ENCODE measurements at regions not wholly inside any gene's neighbourhood (a gene's known extent, or its start where the extent isn't known, plus 50 kb on each side); places are given as distances from the start of the nearest gene placed in this dataset.

DNA sequence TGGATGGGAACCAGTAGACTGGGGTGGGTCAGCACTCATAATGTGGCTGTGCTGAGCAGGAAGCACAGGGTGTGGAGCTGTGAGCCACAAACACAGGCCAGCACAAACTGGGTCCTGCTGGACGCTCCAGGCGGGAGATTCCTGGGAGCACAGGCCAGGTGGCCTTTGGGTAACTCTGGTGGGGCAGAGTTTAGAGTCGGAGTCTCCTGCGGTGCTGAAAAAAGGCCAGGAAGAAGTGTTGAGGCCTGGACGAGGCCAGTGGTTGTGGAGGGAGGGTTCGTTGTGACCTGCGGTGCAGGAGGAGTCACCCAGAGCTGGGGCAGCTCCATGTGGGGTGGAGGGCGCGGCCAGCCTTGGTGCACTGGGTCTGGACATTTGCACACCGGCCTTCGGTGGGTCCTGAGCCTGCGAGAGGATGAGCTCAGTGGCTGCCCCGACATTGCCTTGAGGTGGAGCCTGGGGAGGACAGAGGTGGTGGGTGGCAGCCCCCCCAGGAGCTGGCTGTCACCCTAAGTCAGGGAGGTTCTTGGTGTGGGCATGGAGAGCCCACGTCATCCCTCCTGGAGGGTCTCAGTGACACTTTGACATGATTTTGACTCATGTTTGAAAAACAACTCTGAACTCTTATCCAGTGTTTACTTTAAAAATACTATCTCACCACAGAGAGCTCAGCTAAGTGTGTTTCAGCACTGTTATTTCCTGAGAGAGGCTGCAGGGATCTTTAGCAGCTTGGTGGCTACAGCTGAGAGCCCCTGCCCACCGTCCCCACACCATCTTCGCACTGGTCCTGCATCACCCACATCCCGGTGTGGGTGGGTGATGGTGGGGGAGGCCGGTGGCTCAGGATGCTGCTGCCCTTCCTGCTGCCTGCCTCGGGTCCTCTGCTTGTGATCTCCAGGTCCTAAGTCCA lies 98.7 kb downstream of the NPIPB11 start:
- TF ChIP-seq, protein P1, sequence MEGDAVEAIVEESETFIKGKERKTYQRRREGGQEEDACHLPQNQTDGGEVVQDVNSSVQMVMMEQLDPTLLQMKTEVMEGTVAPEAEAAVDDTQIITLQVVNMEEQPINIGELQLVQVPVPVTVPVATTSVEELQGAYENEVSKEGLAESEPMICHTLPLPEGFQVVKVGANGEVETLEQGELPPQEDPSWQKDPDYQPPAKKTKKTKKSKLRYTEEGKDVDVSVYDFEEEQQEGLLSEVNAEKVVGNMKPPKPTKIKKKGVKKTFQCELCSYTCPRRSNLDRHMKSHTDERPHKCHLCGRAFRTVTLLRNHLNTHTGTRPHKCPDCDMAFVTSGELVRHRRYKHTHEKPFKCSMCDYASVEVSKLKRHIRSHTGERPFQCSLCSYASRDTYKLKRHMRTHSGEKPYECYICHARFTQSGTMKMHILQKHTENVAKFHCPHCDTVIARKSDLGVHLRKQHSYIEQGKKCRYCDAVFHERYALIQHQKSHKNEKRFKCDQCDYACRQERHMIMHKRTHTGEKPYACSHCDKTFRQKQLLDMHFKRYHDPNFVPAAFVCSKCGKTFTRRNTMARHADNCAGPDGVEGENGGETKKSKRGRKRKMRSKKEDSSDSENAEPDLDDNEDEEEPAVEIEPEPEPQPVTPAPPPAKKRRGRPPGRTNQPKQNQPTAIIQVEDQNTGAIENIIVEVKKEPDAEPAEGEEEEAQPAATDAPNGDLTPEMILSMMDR (IDR thresholded peaks at IDR 0.05) = no peak
- no peak for TF ChIP-seq POLR2A (IDR thresholded peaks at IDR 0.05)
